ENCODE measurements at regions not wholly inside any gene's neighbourhood (a gene's known extent, or its start where the extent isn't known, plus 50 kb on each side); places are given as distances from the start of the nearest gene placed in this dataset.

DNA sequence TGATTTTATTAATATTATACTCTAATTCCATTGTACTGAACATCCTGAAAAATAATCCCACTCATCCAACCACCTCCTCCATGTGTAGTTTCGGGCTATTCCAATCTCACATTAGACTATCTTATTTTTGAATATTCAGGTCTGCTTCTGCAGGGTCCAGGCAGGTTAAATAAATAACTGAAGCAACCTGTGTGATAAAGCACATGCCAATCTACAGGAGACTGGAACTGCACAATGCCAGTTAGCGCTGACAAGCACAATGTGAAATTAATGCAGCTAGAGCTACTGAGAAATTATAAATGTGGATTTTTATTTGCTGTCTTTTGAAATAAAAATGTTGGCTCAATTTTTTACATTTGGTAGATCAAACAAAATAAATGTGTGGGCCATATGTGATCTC lies 540.1 kb upstream of the ATXN8OS start:
- no peak for DNase-seq

DNA sequence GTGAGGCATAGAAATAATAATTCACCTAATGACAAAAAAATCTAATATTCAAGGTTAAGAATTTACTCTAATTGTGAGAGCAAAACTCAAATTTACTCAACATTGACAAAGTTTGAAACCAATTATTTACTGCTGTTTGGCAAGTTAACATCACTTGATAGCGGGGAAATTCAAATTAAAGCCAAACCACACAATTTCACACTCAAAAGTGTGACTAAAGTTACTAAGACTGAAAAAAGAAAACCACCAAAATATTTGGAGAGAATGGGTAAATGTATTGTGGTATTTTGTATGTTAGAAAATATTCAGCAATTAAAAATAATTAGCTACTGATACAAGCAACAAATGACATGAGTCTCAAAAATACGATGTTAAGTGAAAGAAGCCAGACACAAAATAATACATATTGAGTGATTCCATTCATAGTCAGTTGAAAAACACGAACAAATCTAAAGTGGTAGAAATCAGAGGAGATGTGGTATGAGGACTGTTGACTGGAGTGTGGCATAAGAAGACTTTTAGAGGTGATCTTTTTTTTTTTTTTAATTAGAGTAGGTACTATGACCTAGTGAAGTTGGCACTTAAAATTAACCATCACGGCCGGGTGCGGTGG lies 541.4 kb upstream of the ATXN8OS start:
- DNase-seq: no peak

DNA sequence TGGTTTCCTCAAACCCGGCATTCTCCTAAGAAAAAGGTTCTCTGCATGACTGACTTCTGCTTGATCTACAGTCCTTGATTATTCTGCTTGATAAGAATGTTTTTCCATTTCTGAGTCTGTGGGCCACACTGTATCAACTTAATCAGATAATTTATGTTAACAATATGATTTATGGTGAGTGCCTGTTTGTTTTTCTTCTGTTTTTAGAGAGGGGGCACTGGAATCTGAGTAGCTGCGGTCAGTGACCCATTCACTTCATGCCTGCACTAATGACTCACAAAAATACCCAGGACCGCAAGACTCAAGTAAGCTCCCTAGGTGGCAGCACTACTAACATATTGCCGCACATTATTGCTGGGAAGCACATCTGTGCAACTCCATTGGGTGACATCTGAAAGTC lies 542.3 kb upstream of the ATXN8OS start:
- DNase-seq: peak; percentile 51

DNA sequence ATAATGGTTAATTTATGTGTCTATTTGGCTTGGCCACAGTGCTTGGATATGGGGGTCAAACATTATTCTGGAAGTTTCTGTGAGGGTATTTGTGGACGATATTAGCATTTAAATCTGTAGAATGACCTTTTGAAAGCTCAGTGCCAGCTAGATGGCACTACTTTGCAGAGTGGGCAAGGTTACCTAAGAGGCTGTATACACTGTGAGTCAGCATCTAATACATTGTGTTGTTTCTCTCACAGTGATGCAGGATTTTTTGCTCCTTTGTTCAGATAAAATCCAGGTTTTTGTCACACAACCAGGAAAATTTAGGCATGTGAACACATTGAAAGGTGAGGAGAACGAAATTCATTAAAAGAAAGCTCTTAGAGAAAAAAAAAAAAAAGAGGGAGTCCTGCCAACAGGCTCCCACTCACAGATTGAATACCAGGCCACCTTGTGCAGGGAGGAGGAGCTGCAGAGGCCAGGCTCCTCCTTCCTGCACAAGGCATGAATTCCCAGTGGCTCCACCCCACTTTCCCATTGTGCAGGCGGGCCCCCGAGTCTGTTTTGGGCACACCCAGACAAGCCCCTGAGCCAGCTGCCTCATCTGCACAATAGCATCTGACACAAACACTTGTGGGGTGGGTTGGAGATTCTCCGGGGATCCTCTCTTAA lies 551.0 kb upstream of the ATXN8OS start:
- DNase-seq: no peak

DNA sequence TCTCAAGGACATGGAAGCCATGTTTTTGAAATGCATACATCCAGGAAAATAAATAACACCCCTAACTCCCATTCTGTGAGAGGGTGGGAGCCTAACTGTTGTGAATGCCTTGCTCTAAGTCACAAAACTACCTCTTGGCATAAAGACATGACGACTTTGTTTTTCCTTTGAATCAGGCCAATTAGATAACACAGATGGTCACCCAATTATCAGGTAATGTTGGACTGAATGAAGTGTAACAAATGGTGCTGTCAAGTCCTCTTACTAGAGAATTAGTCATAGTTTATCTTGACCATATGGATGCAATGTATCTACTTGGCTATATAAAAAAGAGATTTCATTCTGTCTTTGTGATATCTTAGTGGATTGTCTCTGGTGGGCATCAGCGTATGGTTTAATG lies 553.6 kb upstream of the ATXN8OS start:
- no peak for DNase-seq

DNA sequence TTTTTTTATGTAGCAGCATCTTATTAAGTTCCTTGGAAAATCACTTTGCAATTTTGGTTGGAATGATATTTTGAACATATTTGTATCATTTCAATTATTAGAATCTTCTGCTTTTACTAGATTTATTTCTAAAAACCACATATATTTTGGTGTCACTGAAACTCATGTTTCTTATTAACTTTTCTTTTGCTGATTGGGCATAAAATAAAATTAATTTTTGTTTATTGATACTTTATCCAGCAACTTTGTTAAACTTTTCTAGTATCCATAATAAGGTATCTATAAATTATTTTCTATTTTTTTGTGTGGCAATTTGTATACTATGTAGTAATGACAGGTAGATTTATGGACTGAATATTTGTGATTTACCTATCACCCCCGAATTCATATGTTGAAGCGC lies 556.4 kb upstream of the ATXN8OS start:
- no peak for DNase-seq

DNA sequence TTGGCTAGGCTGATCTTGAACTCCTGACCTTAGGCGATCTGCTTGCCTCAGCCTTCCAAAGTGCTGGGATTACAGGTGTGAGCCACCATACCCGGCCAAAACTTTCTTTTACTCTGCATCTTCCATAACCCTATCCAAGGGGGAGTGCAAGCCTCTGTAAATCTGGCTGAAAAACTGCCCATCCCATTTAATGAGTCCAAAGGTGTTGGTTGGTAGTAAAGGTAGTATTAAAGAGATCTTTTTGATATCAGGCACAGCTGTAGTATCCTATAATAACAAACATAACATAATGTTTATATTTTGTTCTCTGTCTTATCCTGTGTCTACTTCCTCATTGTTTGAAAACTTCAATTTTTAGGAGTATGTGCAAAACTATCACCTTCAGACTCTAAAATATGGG lies 559.8 kb upstream of the ATXN8OS start:
- no peak for DNase-seq

DNA sequence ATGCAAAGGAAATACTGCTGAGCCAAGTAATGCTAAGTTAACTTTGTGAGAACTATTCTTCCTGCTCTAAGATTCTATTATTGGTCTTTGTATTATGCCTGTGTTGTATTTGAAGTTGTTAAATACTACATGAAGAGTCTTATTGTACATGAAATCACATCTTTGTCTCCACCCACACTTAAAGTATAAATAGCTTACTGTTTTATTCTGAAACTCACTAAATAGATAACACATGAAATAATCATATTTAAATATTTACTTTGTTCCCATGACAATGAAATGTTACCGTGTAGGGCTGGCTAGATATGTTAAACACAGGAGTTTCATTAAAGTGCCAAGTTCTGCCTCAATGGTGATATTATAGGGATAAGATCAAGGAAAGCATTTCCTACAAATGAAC lies 562.1 kb upstream of the ATXN8OS start:
- no peak for DNase-seq

DNA sequence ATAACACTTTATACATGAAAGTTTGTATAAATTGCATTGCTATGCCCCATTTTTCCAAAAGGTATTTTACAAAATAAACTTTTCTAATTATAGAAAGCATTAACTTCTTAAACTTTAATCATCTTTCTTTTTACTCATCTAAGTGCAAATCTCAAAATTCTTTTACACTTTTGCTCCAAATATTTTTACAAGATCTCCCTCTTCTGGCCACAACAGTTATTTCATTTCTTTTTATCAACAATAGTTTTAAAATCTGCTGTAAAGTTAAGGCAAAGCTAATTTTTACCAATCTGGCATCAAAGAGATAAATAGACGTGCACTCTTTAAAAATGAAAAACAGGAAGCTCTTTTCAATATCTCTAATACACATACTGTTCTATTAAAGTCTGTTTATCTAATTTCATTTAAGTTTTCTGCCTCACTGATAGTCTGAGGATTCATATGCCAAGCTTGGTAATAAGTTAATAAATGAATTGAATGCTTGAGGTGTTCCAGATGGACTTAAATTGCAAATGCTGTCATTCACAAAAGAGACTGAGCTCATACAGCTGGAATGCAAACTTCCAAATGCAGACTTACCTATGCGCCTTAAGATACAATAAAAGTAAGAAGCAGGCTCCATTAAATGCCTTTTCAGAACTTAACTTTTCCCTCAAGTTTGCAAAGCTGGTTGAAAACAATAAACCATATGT lies 583.0 kb upstream of the ATXN8OS start:
- peak; percentile 9 for DNase-seq

DNA sequence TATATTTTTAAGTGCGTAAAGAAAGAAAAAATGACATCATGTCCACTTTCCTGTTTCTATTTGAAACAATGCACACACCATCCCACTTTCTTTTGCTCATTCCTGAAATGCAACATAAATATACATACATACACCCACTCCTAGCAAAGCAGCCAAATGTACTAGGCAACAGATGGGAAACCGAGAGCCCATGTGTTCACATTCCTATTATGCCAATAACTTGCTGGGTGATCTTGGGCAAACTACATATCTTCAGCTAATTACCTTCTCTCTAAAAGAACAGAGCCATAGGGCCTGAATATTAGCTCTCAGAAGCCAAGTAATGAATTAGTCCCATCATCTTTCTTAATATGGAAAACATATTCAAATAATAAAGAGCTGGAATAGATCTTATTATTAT lies 610.6 kb upstream of the ATXN8OS start:
- no peak for DNase-seq

DNA sequence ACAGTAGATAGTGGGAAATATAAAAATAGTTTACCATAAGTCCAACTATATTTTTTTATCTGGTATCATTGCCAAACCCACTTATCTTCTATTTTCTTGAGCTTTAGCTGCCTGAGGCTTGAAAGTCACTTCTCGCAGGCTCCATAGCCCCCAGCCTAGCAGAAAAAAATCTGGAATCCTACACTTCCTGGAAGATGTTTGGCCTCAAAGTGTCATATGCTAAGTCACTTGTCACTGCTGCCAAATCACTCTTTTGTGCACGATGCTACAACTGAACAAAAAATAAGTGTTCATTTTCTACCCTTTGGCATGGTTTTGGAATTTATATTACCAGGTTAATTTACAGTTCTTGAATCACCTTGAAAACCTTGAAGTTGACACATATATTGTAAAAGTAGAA lies 612.5 kb upstream of the ATXN8OS start:
- DNase-seq: no peak

DNA sequence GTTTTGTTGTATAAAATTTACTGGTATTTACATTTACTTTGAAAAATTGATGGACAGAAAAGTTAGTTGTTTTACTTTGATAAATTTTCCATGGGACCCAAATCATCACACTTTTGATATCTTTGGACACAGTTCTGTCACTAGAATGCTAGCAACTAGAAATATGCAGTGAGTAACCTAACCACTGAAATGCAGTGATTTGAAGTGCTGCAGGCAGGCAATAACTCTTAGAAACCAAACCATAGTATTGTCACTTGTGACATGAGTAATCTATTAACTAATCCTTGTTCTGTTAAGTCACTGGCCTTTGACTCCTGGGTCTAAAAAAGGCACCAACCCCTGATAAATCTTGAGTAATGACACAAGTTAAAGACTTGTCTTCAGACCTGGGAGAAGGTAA lies 620.0 kb upstream of the ATXN8OS start:
- no peak for DNase-seq

DNA sequence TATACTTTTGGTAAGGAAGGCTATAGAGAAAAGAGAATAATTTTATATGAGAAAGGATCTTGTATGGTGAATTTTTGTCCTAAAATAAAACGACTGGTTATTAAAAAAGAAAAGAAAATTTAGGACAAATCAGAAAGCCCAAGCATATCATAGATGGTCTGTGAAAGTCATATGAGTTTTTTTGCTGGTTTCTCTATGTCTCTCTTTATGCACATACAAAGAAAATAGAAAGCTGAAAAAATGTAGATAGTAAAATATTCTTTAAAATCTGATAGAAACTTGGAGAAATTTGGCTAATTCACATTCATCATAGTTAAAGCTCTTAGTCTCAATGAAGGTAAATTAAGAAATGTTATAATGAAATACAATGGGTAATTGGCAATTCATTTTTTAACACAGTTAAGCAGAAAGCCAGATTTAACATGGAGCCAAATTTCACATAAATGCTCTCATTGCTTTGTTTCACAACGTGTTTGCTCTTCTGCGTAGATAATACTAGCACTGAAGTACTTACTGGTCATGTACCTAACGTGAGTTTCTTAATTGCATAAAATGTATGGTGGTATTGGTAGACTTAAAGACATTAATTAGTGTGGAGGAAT lies 621.5 kb upstream of the ATXN8OS start:
- DNase-seq: no peak

DNA sequence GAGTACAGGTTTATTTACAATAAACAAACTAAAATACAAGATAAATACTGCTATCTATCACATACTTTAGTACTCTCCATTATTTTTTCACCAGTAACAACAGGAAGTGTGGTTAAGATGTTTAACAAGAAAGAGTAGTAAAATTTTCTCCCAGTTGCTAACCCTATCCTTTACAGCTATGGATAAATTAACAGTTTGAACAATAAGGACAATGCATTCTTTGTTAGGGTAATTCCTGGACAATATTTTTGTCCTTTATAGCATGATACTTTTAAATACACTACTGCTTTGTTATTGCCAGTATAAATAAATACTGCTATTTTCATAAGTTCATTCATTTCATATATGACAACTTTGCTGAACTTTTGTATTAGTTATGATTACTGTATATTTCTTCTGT lies 630.2 kb upstream of the ATXN8OS start:
- no peak for DNase-seq

DNA sequence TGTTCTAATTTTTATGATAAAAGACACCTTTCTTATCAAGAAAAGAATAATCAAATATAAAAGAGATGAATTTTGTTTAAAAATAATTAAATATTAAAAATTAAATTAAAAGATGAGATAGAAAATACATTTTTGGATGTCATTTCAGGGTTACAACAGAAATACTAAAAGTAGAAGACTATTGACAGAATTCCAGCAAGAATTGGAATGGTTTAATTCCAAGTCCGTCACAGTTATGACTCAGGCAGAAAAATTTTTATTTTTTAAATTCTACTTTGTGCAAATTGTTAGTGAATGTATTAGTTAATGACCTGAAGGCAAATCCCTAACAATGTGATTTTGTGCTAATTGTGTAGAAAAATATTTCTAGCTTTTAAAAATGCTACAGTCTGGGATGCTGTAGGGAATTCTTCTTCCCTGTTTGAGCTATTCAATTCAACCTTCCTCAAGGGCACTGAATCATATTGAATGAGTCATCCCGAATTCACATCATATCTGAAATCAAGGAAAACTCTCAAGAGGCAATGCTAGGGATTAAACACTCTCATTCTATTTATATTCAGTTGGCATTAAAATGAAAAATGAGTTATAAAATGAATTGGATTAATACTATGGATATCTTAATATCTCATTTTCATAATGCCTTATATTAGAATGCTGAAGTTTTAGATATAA lies 633.5 kb upstream of the ATXN8OS start:
- no peak for DNase-seq

DNA sequence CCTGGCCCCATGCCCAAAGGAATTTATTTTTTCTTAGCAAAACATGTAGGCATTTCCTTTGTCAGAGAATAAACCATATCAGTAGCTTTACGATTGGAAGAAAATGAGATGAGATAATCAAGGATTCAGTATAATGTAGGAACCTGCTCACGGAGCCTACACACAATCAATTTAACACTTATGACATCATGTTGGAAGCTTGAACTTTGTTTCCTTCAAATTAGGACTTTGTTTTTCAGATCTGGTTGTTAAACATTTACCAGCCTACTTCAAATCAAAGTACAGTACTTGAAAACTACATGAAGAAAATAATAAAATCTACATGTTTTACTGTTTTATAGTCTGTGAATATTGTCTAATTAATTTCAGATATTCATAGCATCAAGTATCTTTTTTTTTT lies 639.0 kb upstream of the ATXN8OS start:
- DNase-seq: no peak

DNA sequence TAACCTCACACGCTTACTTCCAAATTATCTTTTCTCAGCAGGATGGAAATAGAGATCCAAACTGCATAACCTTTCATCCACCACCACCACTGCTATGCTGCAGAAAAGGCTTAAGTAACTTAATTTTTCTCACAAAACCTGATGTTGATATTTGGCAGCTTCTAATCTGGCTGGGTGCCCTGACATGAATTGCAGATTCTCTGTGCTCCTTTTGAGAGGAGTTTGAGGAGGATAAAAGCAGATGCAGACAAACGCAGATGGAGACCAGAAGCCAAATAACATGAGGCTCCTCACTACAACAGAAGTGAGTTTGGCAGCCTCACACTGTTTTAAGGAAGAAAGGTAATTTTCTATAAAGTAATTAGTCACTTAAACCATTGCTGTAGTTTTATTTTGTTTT lies 646.2 kb upstream of the ATXN8OS start:
- no peak for DNase-seq

DNA sequence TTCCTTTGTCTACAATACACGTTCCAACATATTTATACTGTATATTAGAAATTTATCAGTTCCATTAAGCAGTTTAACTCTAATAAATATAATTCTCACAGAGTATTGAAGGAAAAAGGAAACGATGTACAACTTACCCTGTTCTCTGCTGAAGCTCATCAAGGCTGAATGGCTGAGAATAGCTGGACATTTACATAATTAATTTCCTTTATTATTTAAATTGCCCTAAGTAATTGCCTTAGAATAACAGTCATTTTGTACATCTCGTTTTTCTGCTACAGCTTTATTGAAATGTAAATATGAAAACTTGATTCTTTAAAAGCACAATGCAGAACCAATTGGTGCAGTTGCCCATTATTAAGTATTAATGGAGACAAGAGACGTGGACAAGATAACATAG lies 648.3 kb upstream of the ATXN8OS start:
- DNase-seq: no peak

DNA sequence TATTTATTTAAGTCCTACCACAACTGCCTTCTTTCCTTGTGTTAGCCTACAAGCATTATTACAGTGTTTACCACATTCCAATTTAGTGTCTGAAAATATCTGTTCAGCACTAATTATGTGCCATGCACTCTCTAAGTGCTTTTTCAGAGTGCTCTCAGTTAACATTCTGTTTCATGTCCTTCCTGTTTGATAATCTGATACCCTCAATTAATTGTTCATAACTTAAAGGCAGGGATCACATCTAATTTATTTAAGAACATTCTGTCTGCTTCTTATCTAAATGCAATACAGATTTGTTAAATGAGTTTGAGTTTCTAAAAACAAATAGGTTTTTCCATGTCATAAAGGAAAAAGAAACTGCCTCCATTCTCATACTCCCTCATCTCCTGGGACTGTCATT lies 649.6 kb upstream of the ATXN8OS start:
- DNase-seq: no peak

DNA sequence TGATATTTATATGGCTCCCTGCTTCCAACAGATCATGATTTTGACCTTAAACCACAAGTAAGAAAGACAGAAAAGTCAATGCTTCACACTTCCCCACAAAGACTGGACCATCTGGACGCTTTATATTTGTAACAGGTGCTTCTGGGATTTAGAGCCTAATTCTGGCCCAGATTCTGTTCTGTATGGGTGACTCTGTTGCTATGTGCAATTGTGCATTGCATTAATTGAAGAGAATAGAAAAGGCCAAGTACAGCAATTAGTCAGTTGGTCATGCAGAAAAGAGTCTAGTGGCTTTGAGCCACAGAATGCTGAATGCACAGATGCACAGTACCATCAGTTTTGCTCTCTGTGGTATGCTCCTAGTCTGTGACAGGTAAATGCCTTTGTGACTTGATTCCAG lies 657.4 kb upstream of the ATXN8OS start:
- DNase-seq: no peak

DNA sequence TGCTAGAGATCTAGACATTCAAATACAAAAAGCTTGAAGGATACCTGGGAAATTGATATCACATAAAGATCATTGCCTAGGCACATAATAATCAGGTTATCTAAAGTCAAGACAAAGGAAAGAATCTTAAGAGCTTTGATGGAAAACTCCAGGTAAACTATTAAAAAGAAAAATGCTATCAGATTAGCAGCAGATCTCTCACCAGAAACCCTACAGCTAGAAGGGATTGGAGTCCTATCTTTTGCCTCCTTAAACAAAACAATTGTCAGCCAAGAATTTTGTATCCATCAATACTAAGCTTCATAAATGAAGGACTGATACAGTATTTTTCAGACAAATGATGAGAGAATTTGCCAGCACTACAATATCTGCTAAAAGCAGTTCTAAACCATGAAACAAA lies 682.4 kb upstream of the ATXN8OS start:
- DNase-seq: no peak

DNA sequence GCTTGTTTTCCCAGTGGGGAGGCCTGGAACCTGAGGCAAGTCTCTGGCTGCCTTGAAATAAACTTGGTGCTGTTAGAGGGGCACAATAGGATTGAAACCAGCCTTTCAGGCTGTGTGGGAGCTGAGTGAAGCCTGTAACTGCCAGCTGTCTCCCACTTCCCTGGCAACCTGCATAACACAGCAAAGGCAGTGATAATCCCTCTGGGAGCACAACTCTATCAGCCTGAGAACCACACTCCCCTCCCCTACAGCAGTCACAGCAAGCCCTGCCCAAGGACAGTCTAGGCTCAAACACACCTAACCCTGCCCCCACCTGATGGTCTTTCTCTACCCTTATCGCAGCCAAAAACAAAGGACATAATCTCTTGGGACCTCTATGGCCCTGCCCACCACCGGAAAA lies 683.8 kb upstream of the ATXN8OS start:
- DNase-seq: no peak

DNA sequence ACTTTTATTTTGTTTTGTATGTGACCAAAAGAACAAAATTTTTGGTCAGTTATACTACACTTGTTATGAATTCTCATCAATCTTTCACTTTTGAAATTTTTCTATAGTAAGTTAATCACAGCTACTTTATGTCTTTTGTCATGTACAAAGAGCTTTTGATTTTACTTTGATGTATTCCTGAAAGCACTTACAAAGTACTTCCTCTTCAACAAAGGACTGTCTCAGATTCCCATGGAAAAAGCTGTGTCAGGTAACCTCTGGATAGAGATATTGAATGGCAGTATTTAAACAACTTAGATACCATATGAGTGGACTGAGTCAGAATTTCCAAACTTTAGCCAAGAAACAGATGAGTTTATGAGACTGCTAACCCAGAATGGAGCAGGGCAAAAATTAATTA lies 689.3 kb upstream of the ATXN8OS start:
- DNase-seq: no peak

DNA sequence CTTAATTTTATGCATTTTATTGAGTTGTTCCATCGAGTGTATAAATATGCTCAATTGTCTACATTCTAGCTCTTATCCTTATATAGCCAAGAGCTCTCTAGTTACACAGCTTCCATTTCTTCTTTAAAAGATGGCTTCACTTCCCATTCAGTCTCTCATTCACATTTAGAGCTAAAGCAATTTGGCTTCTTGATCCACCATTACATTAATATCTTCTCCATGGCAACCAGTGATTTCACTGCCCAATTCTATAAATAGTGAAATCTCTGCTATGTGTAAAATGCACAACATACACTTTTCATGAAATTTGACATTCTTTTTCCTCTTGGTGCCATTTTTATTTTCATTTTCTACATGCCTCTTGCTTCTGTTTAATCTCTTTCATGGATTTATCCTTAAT lies 696.9 kb upstream of the ATXN8OS start:
- no peak for DNase-seq
